ENCODE measurements at regions not wholly inside any gene's neighbourhood (a gene's known extent, or its start where the extent isn't known, plus 50 kb on each side); places are given as distances from the start of the nearest gene placed in this dataset.
"Not testable (repeated sequence)": the region's sequence is repeated elsewhere in the genome, so short reads cannot be mapped to it uniquely, and the experiment has no call there.

DNA sequence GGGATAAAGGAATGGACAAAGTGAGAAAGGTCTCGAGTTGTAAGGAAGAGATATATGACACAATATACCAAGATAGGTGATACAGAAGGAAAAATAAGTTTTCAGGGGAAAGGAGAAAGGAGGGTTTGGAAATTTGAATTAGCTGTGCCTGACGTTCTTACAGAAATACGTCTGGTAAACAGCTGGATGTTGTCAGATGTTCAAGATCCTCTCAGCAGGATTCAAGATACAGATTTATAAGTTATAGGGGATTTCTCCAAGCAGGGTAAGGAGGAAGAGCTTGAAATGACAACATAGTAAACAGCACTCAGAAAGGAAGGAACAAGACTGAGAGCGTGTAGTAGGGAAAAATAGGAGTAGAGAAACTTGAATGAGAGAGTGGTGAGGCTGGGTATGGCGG is 1184.1 kb downstream of the TYW1 start:
- Mint-ChIP-seq H3K27me3 (no peaks in the 10 kb centered on the region), H3K4me1 (peaks cover 0 to 2% (median 0%) of the 10 kb centered on the region in 3 donors), H3K27ac (no peak overlapping the region), H3K4me3 (no peak overlapping the region), H3K36me3 (no peaks in the 10 kb centered on the region), H3K9me3 (peaks cover 3 to 14% (median 3%) of the 10 kb centered on the region in 3 donors)

DNA sequence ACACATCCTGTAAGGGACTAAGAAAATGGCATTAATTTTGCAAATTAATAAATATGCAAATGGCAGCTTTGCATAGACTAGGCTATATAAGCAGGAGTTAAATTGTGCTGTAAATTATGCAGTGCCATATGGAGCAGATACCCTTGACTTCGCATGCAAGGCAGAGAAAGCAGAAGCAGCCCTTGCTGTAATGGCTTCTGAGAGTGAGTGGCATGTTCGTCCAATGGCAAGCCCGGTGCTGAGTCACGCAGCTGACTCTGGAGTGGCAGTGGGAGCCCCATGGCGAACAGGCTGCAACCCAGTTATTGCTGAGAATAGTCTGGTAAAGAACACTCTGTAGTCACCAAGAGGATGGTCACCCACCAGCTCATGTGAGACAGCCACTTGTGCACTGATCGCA is 1186.5 kb downstream of the TYW1 start:
- Mint-ChIP-seq H3K4me1 (peaks cover 0 to 2% (median 0%) of the 10 kb centered on the region in 3 donors), H3K27ac (no peak overlapping the region), H3K36me3 (no peaks in the 10 kb centered on the region), H3K4me3 (no peak overlapping the region), H3K9me3 (peaks cover 0 to 14% (median 6%) of the 10 kb centered on the region in 3 donors), H3K27me3 (no peaks in the 10 kb centered on the region)

DNA sequence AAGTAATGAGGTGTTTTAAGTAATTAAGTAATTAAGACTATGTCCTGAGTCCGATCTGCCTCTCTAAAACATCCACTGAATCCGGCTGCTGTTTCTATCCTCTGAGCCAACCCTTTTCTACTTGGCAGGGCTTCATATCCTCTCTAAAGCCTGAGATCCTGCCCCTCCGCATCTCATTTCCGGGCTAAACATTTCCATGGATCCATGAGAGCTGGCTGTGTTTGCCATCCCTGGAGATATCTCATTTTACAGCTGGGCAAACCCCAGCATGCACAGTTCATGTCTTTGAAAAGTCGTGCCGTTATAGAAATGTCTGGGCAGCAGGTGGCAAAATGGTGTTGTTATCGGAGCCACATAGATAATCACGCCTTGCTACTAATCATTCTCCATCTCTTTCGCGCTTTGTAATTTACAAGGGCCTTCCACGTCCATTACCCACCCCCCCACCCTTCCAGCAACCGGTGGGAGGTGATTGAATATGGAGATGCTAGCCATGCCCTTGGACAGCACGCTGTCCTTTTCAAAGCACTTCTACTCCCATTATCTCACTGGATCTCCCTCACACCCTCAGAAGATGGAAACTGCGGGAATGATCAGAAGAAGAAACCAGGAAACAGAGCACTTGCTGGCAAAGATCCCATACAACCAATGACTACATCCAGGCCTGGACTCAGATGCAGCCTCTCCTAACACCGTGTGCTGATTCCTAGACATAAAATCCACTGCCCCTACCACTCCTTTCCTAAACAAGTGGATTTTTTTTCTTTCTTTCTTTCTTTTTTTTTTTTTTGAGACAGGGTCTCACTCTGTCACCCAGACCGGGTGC is 1189.2 kb downstream of the TYW1 start:
- Mint-ChIP-seq H3K27ac (no peak overlapping the region), H3K4me1 (peaks cover 0 to 3% (median 0%) of the 10 kb centered on the region in 3 donors), H3K27me3 (no peaks in the 10 kb centered on the region), H3K9me3 (peaks cover 4 to 14% (median 6%) of the 10 kb centered on the region in 3 donors), H3K4me3 (no peak overlapping the region), H3K36me3 (no peaks in the 10 kb centered on the region)

DNA sequence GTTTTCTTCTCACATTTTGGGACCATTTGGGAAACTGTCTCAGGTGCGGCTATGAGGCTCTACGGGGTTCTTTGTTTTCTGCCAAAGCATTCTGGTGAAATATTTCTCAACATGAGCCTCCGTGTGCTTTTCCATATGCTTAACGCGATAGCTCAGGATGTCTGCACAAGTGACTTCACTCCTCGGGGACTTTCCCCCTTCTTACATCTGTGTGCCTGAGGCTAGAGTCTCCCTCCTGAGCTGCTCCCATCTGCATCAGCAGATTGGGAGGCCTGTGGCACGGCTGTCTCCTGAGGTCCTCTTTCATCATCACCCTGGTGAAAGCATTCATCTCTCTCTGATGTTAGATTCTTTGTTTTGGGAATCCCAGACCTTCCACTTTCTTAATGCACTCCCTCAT is 1190.9 kb downstream of the TYW1 start:
- H3K27ac Mint-ChIP-seq, result no peak overlapping the region
- H3K4me3 Mint-ChIP-seq, result no peak overlapping the region
- H3K27me3 Mint-ChIP-seq, result no peaks in the 10 kb centered on the region
- H3K4me1 Mint-ChIP-seq, result peaks cover 0 to 1% (median 0%) of the 10 kb centered on the region in 3 donors
- H3K36me3 Mint-ChIP-seq, result no peaks in the 10 kb centered on the region
- H3K9me3 Mint-ChIP-seq, result peaks cover 4 to 22% (median 5%) of the 10 kb centered on the region in 3 donors

DNA sequence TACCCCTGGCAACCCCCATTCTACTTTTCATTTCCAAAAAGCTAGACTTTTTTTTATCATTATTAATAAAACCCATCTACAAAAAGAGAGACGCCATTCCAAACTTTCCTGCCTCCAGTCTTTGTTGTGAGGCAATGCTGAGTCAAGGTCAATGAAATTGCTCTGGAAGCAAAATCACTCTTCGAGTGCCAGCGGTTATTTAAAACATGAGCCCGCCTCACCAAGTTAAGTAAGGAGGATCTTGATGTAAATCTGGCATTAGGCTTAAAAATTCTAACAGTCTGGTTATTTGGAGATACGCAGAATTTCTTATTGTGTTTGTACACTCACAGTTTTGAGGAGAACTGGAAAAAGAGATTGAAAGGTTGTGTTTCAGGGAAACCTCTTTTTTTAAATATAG is 1196.3 kb downstream of the TYW1 start:
- Mint-ChIP-seq H3K36me3 (no peaks in the 10 kb centered on the region), H3K4me1 (peaks cover 0 to 1% (median 0%) of the 10 kb centered on the region in 3 donors), H3K4me3 (no peak overlapping the region), H3K27ac (no peak overlapping the region), H3K9me3 (peaks cover 4 to 16% (median 6%) of the 10 kb centered on the region in 3 donors), H3K27me3 (no peaks in the 10 kb centered on the region)

DNA sequence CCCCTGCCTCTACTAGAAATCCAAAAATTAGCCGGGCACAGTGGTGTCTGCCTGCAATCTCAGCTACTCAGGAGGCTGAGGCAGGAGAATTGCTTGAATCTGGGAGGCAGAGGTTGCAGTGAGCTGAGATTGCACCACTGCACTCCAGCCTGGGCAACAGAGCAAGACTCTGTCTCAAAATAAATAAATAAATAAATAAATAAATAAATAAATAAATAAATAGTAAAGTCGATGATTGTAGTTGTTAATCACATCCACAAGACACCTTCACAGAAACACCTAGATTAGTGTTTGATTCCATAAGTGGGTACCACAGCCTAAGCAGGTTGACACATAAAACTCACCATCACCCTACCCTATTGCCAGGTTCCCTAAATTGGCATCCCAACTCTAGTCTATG is 1199.0 kb downstream of the TYW1 start:
- H3K36me3 Mint-ChIP-seq, H3K27me3 Mint-ChIP-seq, H3K27ac Mint-ChIP-seq, H3K4me3 Mint-ChIP-seq, H3K4me1 Mint-ChIP-seq: not testable (repeated sequence)
- H3K9me3 Mint-ChIP-seq, result peaks cover 7 to 16% (median 8%) of the 10 kb centered on the region in 3 donors

DNA sequence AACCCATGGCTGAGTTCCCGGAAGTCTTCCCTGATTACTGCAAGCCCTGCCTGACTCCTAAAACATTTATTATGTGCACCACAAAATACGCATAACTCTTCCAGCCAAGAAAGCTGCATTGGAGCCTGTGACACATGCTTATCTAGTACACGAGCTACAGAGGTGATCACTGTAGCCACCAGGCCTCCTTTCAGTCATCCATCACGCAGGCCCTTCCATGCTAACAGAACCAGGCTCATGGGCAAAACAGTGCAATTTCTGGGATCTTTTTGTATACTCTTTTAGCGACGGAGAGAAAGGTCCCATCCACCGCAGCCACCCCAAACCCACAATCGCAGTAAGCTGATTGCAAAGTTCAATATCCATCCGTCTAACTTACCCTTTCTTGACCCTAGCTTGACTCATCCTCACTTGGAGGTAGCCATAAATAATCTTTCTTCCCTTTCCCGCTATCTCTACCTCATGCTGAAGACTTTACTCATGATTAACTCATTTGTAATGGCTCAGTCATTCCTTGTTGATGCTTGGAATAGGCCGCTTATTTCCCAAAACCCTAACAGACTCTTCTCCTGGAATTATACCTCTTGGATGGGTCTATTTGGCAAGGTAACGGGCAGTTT is 1203.5 kb downstream of the TYW1 start:
- Mint-ChIP-seq H3K27ac (no peak overlapping the region), H3K36me3 (no peaks in the 10 kb centered on the region), H3K4me3 (no peak overlapping the region), H3K9me3 (peaks cover 6 to 18% (median 14%) of the 10 kb centered on the region in 3 donors), H3K27me3 (no peaks in the 10 kb centered on the region), H3K4me1 (no peaks in the 10 kb centered on the region)

DNA sequence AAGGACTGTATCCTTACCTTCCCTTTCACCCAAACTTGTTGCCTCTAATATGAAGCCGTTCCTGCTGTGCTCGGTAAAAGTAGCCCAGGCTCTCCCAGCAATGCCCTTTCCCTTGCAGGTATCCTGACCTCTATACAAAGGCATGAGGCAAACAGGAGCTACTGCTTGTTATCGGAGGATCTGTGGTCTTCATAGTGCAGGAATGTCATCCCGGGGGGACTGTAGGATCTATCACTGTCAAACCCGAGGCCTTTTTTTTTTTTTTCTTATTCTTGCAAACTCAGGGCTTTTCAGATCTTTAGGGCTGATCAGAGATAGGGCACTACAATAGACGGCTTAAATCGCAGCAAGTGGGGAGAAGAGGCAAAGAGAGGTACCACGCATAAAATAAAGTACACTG is 1206.6 kb downstream of the TYW1 start:
- H3K4me3 Mint-ChIP-seq, result no peak overlapping the region
- H3K9me3 Mint-ChIP-seq, result peaks cover 11 to 23% (median 12%) of the 10 kb centered on the region in 3 donors
- H3K36me3 Mint-ChIP-seq, result no peaks in the 10 kb centered on the region
- no peak overlapping the region for H3K27ac Mint-ChIP-seq
- no peaks in the 10 kb centered on the region for H3K27me3 Mint-ChIP-seq
- no peaks in the 10 kb centered on the region for H3K4me1 Mint-ChIP-seq

DNA sequence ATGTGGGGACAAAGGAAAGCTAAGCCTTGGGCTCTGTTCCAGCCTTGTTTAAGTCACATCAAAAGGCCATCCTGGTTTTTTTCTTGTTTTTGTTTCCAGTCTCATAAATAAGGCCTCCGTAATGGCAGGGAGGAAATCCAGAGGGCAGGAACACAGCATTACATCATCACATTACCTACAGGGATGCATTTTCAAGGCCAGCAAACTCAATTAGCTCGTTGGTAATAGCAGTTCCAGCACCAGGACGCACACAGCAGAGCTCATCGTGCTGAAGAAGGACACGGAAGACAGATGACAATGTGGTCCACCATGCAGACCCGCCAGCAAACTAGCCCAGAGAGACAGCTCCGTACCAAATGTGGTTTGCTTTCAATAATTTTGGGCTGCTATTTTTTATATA is 1209.2 kb downstream of the TYW1 start:
- Mint-ChIP-seq H3K27me3 (no peaks in the 10 kb centered on the region), H3K9me3 (peaks cover 12 to 35% (median 13%) of the 10 kb centered on the region in 3 donors), H3K27ac (no peak overlapping the region), H3K36me3 (no peaks in the 10 kb centered on the region), H3K4me3 (no peak overlapping the region), H3K4me1 (no peaks in the 10 kb centered on the region)

DNA sequence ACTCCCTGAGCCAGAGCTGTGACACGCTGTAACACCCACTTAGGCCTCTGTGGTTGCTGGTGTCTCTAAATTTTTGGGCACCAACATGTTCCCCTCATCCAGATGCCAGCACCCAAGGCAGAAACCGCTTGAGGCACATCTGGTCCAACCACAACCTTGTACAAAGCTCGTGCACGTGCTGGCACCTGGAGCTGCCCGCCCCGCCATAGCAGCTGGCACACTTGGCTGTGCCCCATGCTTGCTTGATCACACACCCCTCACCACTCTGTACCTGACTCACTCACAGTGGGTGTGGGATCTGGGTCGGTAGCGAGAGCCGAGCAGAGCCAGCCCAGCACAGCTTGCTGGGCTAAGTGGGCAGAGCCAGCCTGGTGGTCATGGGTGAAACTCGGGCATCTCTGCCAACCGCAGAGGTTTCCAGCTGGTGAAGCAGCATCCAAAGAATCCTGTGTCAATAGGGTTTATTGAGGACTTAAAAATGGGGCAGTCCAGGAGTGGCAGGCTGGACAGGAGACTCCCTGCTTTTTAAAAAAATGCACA is 1210.4 kb downstream of the TYW1 start:
- Mint-ChIP-seq H3K4me1 (no peaks in the 10 kb centered on the region), H3K36me3 (no peaks in the 10 kb centered on the region), H3K27ac (no peak overlapping the region), H3K27me3 (no peaks in the 10 kb centered on the region), H3K4me3 (no peak overlapping the region), H3K9me3 (peaks cover 12 to 35% (median 12%) of the 10 kb centered on the region in 3 donors)

DNA sequence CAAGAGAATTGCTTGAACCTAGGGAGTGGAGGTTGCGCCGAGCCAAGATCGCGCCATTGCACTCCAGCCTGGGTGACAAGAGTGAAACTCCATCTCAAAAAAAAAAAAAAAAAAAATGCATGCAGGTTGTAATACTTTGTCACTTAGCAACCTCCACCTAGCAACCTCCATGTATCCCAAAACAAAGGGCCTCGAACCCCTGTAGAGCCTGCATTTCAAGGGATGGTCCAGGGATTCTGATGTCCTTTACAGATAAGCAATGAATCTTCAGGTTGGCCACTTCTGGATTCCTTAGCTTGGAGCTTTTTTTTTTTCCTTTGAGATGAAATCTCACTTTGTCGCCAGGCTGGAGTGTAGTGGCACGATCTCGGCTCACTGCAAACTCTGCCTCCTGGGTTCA is 1211.0 kb downstream of the TYW1 start:
- peaks cover 8 to 28% (median 12%) of the 10 kb centered on the region in 3 donors for H3K9me3 Mint-ChIP-seq
- H3K27me3 Mint-ChIP-seq, result no peaks in the 10 kb centered on the region
- H3K36me3 Mint-ChIP-seq, result no peaks in the 10 kb centered on the region
- no peaks in the 10 kb centered on the region for H3K4me1 Mint-ChIP-seq
- no peak overlapping the region for H3K4me3 Mint-ChIP-seq
- no peak overlapping the region for H3K27ac Mint-ChIP-seq

DNA sequence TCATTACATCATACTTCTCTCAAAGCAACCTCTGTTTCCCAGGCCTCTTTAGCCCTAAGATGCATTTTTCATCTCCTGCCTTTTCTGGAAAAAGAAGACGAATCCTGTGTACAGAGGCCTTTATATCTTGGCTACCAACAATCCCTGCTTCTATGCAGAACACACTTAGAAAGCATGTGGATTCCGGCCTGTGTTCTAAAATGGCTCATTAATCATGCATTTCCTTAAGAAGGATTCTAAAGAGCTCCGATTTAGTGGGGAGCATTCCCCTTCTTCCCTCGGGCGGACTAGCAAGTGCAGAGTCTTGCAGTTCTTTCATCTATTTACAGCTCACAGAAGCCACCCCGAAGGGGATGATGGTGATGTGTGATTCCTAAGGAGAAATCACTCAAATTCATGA is 1212.9 kb downstream of the TYW1 start:
- H3K36me3 Mint-ChIP-seq, result no peaks in the 10 kb centered on the region
- peaks cover 8 to 24% (median 12%) of the 10 kb centered on the region in 3 donors for H3K9me3 Mint-ChIP-seq
- H3K4me1 Mint-ChIP-seq, result no peaks in the 10 kb centered on the region
- H3K27me3 Mint-ChIP-seq, result no peaks in the 10 kb centered on the region
- H3K4me3 Mint-ChIP-seq, result no peak overlapping the region
- no peak overlapping the region for H3K27ac Mint-ChIP-seq

DNA sequence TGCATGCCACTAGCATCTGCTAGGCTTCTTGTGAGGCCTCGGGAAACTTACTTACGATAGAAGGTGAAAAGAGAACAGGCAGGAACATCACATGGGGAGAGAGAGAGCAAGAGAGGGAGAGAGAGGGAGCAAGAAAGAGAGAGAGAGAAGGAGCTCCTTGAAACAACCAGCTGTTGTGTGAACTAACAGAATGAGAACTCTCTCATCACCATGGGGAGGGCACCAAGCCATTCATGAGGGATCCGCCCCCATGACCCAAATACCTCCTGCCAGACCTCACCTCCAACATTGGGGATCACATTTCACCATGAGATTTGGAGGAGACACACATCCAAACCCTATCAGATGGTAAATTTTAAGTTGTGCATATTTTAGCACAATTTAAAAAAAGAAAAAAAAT is 1217.2 kb downstream of the TYW1 start:
- H3K36me3 Mint-ChIP-seq, result no peaks in the 10 kb centered on the region
- H3K4me1 Mint-ChIP-seq, result no peaks in the 10 kb centered on the region
- peaks cover 2 to 14% (median 13%) of the 10 kb centered on the region in 3 donors for H3K9me3 Mint-ChIP-seq
- H3K4me3 Mint-ChIP-seq, result no peak overlapping the region
- no peaks in the 10 kb centered on the region for H3K27me3 Mint-ChIP-seq
- no peak overlapping the region for H3K27ac Mint-ChIP-seq

DNA sequence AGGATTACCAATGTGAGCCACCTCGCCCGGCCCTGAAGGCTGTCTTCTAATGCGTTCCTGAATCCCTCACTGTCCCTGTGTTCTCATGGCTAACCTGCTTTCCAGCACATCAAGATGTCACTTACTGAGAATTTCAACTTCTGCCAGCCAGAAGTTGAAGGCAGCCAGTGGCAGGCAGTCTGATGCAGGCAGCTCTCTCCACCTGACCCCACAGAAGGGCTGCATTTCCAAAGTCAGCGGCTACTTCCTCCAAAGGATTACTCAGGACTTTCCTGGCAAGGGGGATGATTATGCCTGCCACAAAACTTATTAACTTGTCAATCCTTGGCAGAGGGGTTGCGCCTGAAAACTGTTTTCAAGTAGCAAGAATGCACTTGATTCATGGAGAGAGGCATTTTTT is 1219.4 kb downstream of the TYW1 start:
- Mint-ChIP-seq H3K9me3 (peaks cover 0 to 6% (median 4%) of the 10 kb centered on the region in 3 donors), H3K4me3 (no peak overlapping the region), H3K27ac (no peak overlapping the region), H3K36me3 (no peaks in the 10 kb centered on the region), H3K4me1 (no peaks in the 10 kb centered on the region), H3K27me3 (no peaks in the 10 kb centered on the region)

DNA sequence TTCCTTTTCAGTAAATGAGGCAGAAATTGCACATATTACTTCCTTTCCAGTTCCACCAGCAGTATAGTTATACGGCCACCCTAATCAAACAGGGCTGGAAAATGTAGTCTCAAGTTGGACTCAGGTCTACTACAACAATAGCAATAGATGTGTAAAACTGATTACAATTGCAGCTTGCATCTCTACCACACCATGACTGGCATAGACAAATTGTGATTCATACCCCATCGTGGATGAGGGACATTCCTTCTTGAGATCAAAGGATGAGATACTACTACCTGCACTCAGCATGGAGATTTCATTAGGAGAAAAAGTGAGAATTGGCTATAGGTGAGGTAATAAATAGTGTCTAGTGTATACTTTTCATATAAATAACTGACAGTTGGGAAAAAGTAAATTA is 1220.8 kb downstream of the TYW1 start:
- H3K4me3 Mint-ChIP-seq, result no peak overlapping the region
- no peaks in the 10 kb centered on the region for H3K36me3 Mint-ChIP-seq
- no peaks in the 10 kb centered on the region for H3K27me3 Mint-ChIP-seq
- peaks cover 0 to 6% (median 4%) of the 10 kb centered on the region in 3 donors for H3K9me3 Mint-ChIP-seq
- no peaks in the 10 kb centered on the region for H3K4me1 Mint-ChIP-seq
- H3K27ac Mint-ChIP-seq, result no peak overlapping the region

Measured in IgD-negative memory B cell (primary cell).